HCT116 (cell line): ENCODE measurements at regions not wholly inside any gene's neighbourhood (a gene's known extent, or its start where the extent isn't known, plus 50 kb on each side); places are given as distances from the start of the nearest gene placed in this dataset.

Experiments
- EGR1 ChIP-seq: IDR thresholded peaks from 2 replicates; pipeline ENCODE4 v1.6.1; 2012; ENCODE audit warnings: low read depth
- EZH2 ChIP-seq: fragments of 200-600 bp; sonication (generic); IDR thresholded peaks from 2 replicates; pipeline ENCODE4 v1.6.1; 2017; ENCODE audit warnings: antibody characterized with exemption, mixed run types
- POLR2A ChIP-seq: IDR thresholded peaks from 2 replicates; pipeline ENCODE4 v1.7.0; 2011; ENCODE audit warnings: borderline replicate concordance; ENCODE audit not compliant: insufficient read depth, insufficient read length; ENCODE audit errors: extremely low read depth
- RAD21 ChIP-seq: IDR thresholded peaks from 2 replicates; pipeline ENCODE4 v1.6.1; 2012; ENCODE audit warnings: low read depth, mild to moderate bottlenecking
- YY1 ChIP-seq: IDR thresholded peaks from 2 replicates; pipeline ENCODE4 v1.6.1; 2011; ENCODE audit warnings: low read length, low read depth, moderate library complexity, mild to moderate bottlenecking; ENCODE audit not compliant: insufficient replicate concordance; ENCODE audit errors: extremely low read depth
- ZFX ChIP-seq: fragments of 450-650 bp; IDR thresholded peaks from 2 replicates; pipeline ENCODE4 v1.6.1; 2017
- ZNF274 ChIP-seq: fragments of 200-500 bp; sonication (Bioruptor generic); IDR thresholded peaks from 2 replicates; pipeline ENCODE4 v1.6.1; 2014; ENCODE audit warnings: mild to moderate bottlenecking, low read depth, low read length, inconsistent platforms
- TF ChIP-seq, protein P1 (sequence below): IDR thresholded peaks from 2 replicates; pipeline ENCODE4 v1.6.1; 2011; ENCODE audit warnings: mild to moderate bottlenecking, low read length, moderate library complexity; ENCODE audit not compliant: insufficient replicate concordance; ENCODE audit errors: extremely low read depth
- TF ChIP-seq, protein P2 (sequence below), 3 experiments: fragments of 200-600 bp in 1 of 3; sonication (generic) in 1 of 3; IDR thresholded peaks in 2 of 3; conservative IDR thresholded peaks in 1 of 3; 2 replicates each; pipeline ENCODE4 v1.5.1; 2012 to 2017; ENCODE audit warnings: low read depth in 2 of 3, low read length in 2 of 3, antibody characterized with exemption in 1 of 3, borderline replicate concordance in 1 of 3, control low read depth in 1 of 3, mild to moderate bottlenecking in 1 of 3, mixed read lengths in 1 of 3, mixed run types in 1 of 3, moderate library complexity in 1 of 3; ENCODE audit not compliant: insufficient read depth in 1 of 3
- TF ChIP-seq, protein P3 (sequence below): IDR thresholded peaks from 2 replicates; pipeline ENCODE4 v1.6.1; 2012

DNA sequence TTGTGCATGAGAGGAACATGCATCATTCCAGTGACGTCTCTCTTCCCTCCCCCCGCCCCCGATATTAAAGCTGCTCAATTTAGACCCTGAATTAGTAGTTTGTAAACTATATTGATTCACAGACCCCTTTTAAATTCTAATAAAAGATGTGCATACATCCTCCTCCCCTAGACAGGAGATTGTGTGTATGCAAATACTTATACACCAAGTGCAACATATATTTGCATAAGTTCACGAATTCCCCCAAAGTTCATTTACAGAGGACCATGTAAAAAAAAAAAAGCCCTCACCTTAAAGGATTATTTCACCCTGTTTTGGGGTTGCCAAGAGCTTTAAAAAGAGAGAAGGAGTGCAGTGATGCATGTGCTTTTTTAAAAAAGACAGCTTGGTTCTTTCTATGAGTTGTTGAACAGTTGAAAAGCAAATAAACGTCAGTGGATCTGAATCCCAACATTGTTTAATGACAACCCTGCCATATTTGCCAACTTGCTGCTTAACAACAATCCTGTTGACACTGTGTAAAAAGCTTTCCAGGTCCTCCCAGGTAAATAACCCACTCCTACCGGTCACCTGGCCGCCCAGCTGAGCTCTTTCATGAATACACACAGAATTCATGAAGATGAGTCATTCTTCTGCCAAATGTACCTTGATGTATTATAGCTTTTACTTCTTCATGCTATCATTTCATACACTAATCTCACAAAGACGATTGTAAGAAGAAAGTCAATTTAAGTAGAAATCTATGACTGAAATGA, 211.5 kb downstream of the IKZF2 start:
- TF ChIP-seq, protein P1, sequence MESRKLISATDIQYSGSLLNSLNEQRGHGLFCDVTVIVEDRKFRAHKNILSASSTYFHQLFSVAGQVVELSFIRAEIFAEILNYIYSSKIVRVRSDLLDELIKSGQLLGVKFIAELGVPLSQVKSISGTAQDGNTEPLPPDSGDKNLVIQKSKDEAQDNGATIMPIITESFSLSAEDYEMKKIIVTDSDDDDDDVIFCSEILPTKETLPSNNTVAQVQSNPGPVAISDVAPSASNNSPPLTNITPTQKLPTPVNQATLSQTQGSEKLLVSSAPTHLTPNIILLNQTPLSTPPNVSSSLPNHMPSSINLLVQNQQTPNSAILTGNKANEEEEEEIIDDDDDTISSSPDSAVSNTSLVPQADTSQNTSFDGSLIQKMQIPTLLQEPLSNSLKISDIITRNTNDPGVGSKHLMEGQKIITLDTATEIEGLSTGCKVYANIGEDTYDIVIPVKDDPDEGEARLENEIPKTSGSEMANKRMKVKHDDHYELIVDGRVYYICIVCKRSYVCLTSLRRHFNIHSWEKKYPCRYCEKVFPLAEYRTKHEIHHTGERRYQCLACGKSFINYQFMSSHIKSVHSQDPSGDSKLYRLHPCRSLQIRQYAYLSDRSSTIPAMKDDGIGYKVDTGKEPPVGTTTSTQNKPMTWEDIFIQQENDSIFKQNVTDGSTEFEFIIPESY: no peak
- TF ChIP-seq POLR2A (no peak), RAD21 (no peak), YY1 (no peak), EZH2 (no peak), ZNF274 (no peak), EGR1 (no peak), ZFX (no peak)
- TF ChIP-seq, protein P2, sequence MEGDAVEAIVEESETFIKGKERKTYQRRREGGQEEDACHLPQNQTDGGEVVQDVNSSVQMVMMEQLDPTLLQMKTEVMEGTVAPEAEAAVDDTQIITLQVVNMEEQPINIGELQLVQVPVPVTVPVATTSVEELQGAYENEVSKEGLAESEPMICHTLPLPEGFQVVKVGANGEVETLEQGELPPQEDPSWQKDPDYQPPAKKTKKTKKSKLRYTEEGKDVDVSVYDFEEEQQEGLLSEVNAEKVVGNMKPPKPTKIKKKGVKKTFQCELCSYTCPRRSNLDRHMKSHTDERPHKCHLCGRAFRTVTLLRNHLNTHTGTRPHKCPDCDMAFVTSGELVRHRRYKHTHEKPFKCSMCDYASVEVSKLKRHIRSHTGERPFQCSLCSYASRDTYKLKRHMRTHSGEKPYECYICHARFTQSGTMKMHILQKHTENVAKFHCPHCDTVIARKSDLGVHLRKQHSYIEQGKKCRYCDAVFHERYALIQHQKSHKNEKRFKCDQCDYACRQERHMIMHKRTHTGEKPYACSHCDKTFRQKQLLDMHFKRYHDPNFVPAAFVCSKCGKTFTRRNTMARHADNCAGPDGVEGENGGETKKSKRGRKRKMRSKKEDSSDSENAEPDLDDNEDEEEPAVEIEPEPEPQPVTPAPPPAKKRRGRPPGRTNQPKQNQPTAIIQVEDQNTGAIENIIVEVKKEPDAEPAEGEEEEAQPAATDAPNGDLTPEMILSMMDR (IDR thresholded peaks at IDR 0.05 in 2 of 3, conservative IDR thresholded peaks at IDR 0.05 in 1 of 3; ENCODE audit: borderline replicate concordance in 1 of 3, insufficient read depth in 1 of 3, low read depth in 2 of 3, low read length in 2 of 3): no peak
- TF ChIP-seq, protein P3, sequence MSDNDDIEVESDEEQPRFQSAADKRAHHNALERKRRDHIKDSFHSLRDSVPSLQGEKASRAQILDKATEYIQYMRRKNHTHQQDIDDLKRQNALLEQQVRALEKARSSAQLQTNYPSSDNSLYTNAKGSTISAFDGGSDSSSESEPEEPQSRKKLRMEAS: no peak
